KOPT-K1 (cell line): ENCODE measurements at regions not wholly inside any gene's neighbourhood (a gene's known extent, or its start where the extent isn't known, plus 50 kb on each side); places are given as distances from the start of the nearest gene placed in this dataset.

ENCODE experiments used
- H3K27ac ChIP-seq: fragments of 200-600 bp; sonication (generic); 2 replicates; pipeline ENCODE4 v1.5.1; 2016; ENCODE audit warnings: antibody characterized with exemption, mild to moderate bottlenecking, low read depth, low read length; ENCODE audit not compliant: poor library complexity, severe bottlenecking
- H3K36me3 ChIP-seq: fragments of 200-600 bp; sonication (generic); 2 replicates; pipeline ENCODE4 v1.5.1; 2017; ENCODE audit warnings: antibody characterized with exemption, mild to moderate bottlenecking, low read length, moderate library complexity; ENCODE audit not compliant: insufficient read depth
- H3K9me3 ChIP-seq: fragments of 200-600 bp; sonication (generic); 2 replicates; pipeline ENCODE4 v1.5.1; 2017; ENCODE audit warnings: antibody characterized with exemption, low read length, mild to moderate bottlenecking; ENCODE audit not compliant: insufficient read depth, poor library complexity, severe bottlenecking

GRCh38 chr1:164466001-164466421 is 93.0 kb upstream of the PBX1 start:
- H3K9me3 ChIP-seq: no peaks in the 10 kb centered on the region

GRCh38 chr1:164466429-164466828 is 92.6 kb upstream of the PBX1 start:
- no peaks in the 10 kb centered on the region for H3K36me3 ChIP-seq
- H3K27ac ChIP-seq: no peak overlapping the region
- H3K9me3 ChIP-seq: no peaks in the 10 kb centered on the region

More at GRCh38 chr1:164466001-164466421, 93.0 kb upstream of the PBX1 start:
- H3K36me3 ChIP-seq: no peaks in the 10 kb centered on the region
- no peak overlapping the region for H3K27ac ChIP-seq

GRCh38 chr1:164470996-164471395 is 88.0 kb upstream of the PBX1 start:
- H3K27ac ChIP-seq: no peak overlapping the region
- H3K36me3 ChIP-seq: no peaks in the 10 kb centered on the region
- H3K9me3 ChIP-seq: no peaks in the 10 kb centered on the region

GRCh38 chr1:164472841-164473240 is 86.1 kb upstream of the PBX1 start:
- no peaks in the 10 kb centered on the region for H3K36me3 ChIP-seq
- H3K27ac ChIP-seq: no peak overlapping the region
- no peaks in the 10 kb centered on the region for H3K9me3 ChIP-seq

GRCh38 chr1:164473544-164473943 is 85.4 kb upstream of the PBX1 start:
- Histone ChIP-seq H3K36me3 (no peaks in the 10 kb centered on the region), H3K9me3 (no peaks in the 10 kb centered on the region), H3K27ac (no peak overlapping the region)

GRCh38 chr1:164475834-164476233 is 83.2 kb upstream of the PBX1 start:
- no peaks in the 10 kb centered on the region for H3K36me3 ChIP-seq
- H3K27ac ChIP-seq: no peak overlapping the region
- H3K9me3 ChIP-seq: no peaks in the 10 kb centered on the region

- Histone ChIP-seq H3K36me3 (no peaks in the 10 kb centered on the region), H3K9me3 (no peaks in the 10 kb centered on the region), H3K27ac (no peak overlapping the region)
Observed at GRCh38 chr1:164477343-164477742, 81.6 kb upstream of the PBX1 start.

- no peaks in the 10 kb centered on the region for H3K36me3 ChIP-seq
- no peak overlapping the region for H3K27ac ChIP-seq
- no peaks in the 10 kb centered on the region for H3K9me3 ChIP-seq
Observed at GRCh38 chr1:164479242-164479641, 79.7 kb upstream of the PBX1 start.

GRCh38 chr1:164480285-164480907 is 78.6 kb upstream of the PBX1 start:
- Histone ChIP-seq H3K36me3 (no peaks in the 10 kb centered on the region), H3K9me3 (no peaks in the 10 kb centered on the region), H3K27ac (no peak overlapping the region)

GRCh38 chr1:164495905-164496304 is 63.1 kb upstream of the PBX1 start:
- no peak overlapping the region for H3K27ac ChIP-seq
- no peaks in the 10 kb centered on the region for H3K9me3 ChIP-seq
- no peaks in the 10 kb centered on the region for H3K36me3 ChIP-seq

GRCh38 chr1:164498792-164499191 is 60.2 kb upstream of the PBX1 start:
- Histone ChIP-seq H3K27ac (no peak overlapping the region), H3K9me3 (no peaks in the 10 kb centered on the region), H3K36me3 (no peaks in the 10 kb centered on the region)

- no peaks in the 10 kb centered on the region for H3K9me3 ChIP-seq
- H3K36me3 ChIP-seq: no peaks in the 10 kb centered on the region
- H3K27ac ChIP-seq: no peak overlapping the region
Observed at GRCh38 chr1:164504749-164505148, 54.2 kb upstream of the PBX1 start.
